Caco-2 (cell line): ENCODE measurements at regions not wholly inside any gene's neighbourhood (a gene's known extent, or its start where the extent isn't known, plus 50 kb on each side); places are given as distances from the start of the nearest gene placed in this dataset.

Experiments
- BruUV-seq: library from RNA; stranded (reverse); fragments of 400-500 nt; replicated peaks from 2 replicates; lab custom pipeline; 2021; lab: Mats Ljungman, UMichigan
- CTCF ChIA-PET: fragments of 300-600 bp; sonication (Branson Sonifier 250); formaldehyde crosslinking; loops from one replicate; lab custom pipeline; 2022; ENCODE audit warnings: antibody characterized with exemption; lab: Charles Lee
- POLR2A ChIA-PET: fragments of 300-600 bp; sonication (Branson Sonifier 250); formaldehyde crosslinking; loops from one replicate; lab custom pipeline; 2022; ENCODE audit warnings: antibody characterized with exemption; lab: Charles Lee
- DNase-seq, 2 experiments: peaks; one replicate each; pipeline versions ENCODE4 v3.0.0 to v3.0.0-alpha.2; 2020 to 2022
- H3K27me3 ChIP-seq: replicated peaks from 2 replicates; pipeline ENCODE4 v1.6.0; 2011; ENCODE audit warnings: low read length; ENCODE audit not compliant: control insufficient read depth, insufficient read depth
- H3K36me3 ChIP-seq: 2 replicates; pipeline ENCODE4 v1.5.1; 2011; ENCODE audit warnings: low read length; ENCODE audit not compliant: control insufficient read depth, insufficient read depth
- H3K4me1 ChIP-seq: fragments of 250-450 bp; sonication (Bioruptor Pico); 2 replicates; pipeline ENCODE4 v1.5.1; 2020; ENCODE audit warnings: mild to moderate bottlenecking
- H3K4me3 ChIP-seq: 2 replicates; pipeline ENCODE4 v1.5.1; 2011; ENCODE audit warnings: low read depth, mild to moderate bottlenecking, control low read depth, low read length
- H3K9me3 ChIP-seq: fragments of 250-450 bp; sonication (Bioruptor Pico); 2 replicates; pipeline ENCODE4 v1.5.1; 2020; ENCODE audit warnings: mild to moderate bottlenecking, moderate library complexity
- H3K27ac Mint-ChIP-seq: one replicate; pipeline ENCODE4 v1.8.0; 2022; ENCODE audit warnings: mixed read lengths; ENCODE audit not compliant: unreplicated experiment
- H3K27me3 Mint-ChIP-seq: one replicate; pipeline ENCODE4 v1.8.0; 2022; ENCODE audit warnings: mixed read lengths; ENCODE audit not compliant: insufficient read depth, unreplicated experiment
- H3K36me3 Mint-ChIP-seq: one replicate; pipeline ENCODE4 v1.8.0; 2022; ENCODE audit warnings: mild to moderate bottlenecking, mixed read lengths; ENCODE audit not compliant: insufficient read depth, unreplicated experiment
- H3K4me1 Mint-ChIP-seq: one replicate; pipeline ENCODE4 v1.8.0; 2022; ENCODE audit warnings: low read depth, mixed read lengths; ENCODE audit not compliant: unreplicated experiment
- H3K4me3 Mint-ChIP-seq: one replicate; pipeline ENCODE4 v1.8.0; 2022; ENCODE audit warnings: mild to moderate bottlenecking, moderate library complexity, mixed read lengths; ENCODE audit not compliant: unreplicated experiment
- H3K9me3 Mint-ChIP-seq: one replicate; pipeline ENCODE4 v1.8.0; 2022; ENCODE audit warnings: mixed read lengths; ENCODE audit not compliant: unreplicated experiment
- CTCF ChIP-seq, 2 experiments: fragments of 200-600 bp in 1 of 2; IDR thresholded peaks; 1 replicate in 1 of 2; 2 replicates in 1 of 2; pipeline versions ENCODE4 v1.5.1 to v1.8.0; 2011 to 2022; ENCODE audit warnings: antibody characterized with exemption in 1 of 2, control low read depth in 1 of 2, inconsistent platforms in 1 of 2, low read depth in 1 of 2, low read length in 1 of 2, mild to moderate bottlenecking in 1 of 2, moderate library complexity in 1 of 2; ENCODE audit not compliant: insufficient read depth in 1 of 2, severe bottlenecking in 1 of 2, unreplicated experiment in 1 of 2
- intact Hi-C: fragments of 100-400 bp; cut with micrococcal nuclease; formaldehyde crosslinking; loops from one replicate; pipeline ENCODE4 v1.10.0; 2022; ENCODE audit not compliant: unreplicated experiment

- no peak for TF ChIP-seq CTCF (IDR thresholded peaks at IDR 0.05; ENCODE audit: insufficient read depth in 1 of 2, low read depth in 1 of 2, low read length in 1 of 2, severe bottlenecking in 1 of 2, unreplicated experiment in 1 of 2)
- ChIA-PET CTCF (no interaction called here), POLR2A (no interaction called here)
- BruUV-seq = no TSS peak
- Mint-ChIP-seq H3K36me3 (no peaks in the 10 kb centered on the region), H3K9me3 (no peaks in the 10 kb centered on the region), H3K4me1 (peaks cover 8% of the 10 kb centered on the region), H3K27ac (no peak overlapping the region), H3K4me3 (no peak overlapping the region), H3K27me3 (no peaks in the 10 kb centered on the region)
- Histone ChIP-seq H3K4me1 (0 out of 2 replicates have a peak, but pooled peaks cover 3% of the 10 kb centered on the region), H3K4me3 (no peak overlapping the region), H3K27me3 (no peaks in the 10 kb centered on the region), H3K36me3 (no peaks in the 10 kb centered on the region), H3K9me3 (no peaks in the 10 kb centered on the region)
- intact Hi-C loops = no loop called here
- DNase-seq = no peak
Measured at GRCh38 chr2:47257946-47258348, 81.6 kb upstream of the CALM2 start.

- Histone ChIP-seq H3K9me3 (no peaks in the 10 kb centered on the region), H3K27me3 (no peaks in the 10 kb centered on the region), H3K36me3 (no peaks in the 10 kb centered on the region), H3K4me3 (no peak overlapping the region), H3K4me1 (0 out of 2 replicates have a peak, but pooled peaks cover 3% of the 10 kb centered on the region)
- H3K27ac Mint-ChIP-seq = no peak overlapping the region
- no peaks in the 10 kb centered on the region for H3K36me3 Mint-ChIP-seq
- BruUV-seq = no TSS peak
- no peak overlapping the region for H3K4me3 Mint-ChIP-seq
- intact Hi-C loops = no loop called here
- H3K9me3 Mint-ChIP-seq = no peaks in the 10 kb centered on the region
- TF ChIP-seq CTCF (IDR thresholded peaks at IDR 0.05; ENCODE audit: insufficient read depth in 1 of 2, low read depth in 1 of 2, low read length in 1 of 2, severe bottlenecking in 1 of 2, unreplicated experiment in 1 of 2) = no peak
- no peaks in the 10 kb centered on the region for H3K27me3 Mint-ChIP-seq
- no peak for DNase-seq
- CTCF ChIA-PET = no interaction called here
- peaks cover 8% of the 10 kb centered on the region for H3K4me1 Mint-ChIP-seq
- POLR2A ChIA-PET = no interaction called here
Measured at GRCh38 chr2:47256416-47257087, 80.2 kb upstream of the CALM2 start.

- CTCF ChIA-PET = no interaction called here
- no peaks in the 10 kb centered on the region for H3K27me3 ChIP-seq
- no peak overlapping the region for H3K4me3 Mint-ChIP-seq
- no peaks in the 10 kb centered on the region for H3K9me3 ChIP-seq
- H3K4me1 Mint-ChIP-seq = peaks cover 8% of the 10 kb centered on the region
- no peak for DNase-seq
- no peak overlapping the region for H3K27ac Mint-ChIP-seq
- H3K36me3 ChIP-seq = no peaks in the 10 kb centered on the region
- POLR2A ChIA-PET = no interaction called here
- no TSS peak for BruUV-seq
- H3K9me3 Mint-ChIP-seq = no peaks in the 10 kb centered on the region
- H3K4me1 ChIP-seq = 0 out of 2 replicates have a peak, but pooled peaks cover 3% of the 10 kb centered on the region
- H3K36me3 Mint-ChIP-seq = no peaks in the 10 kb centered on the region
- H3K27me3 Mint-ChIP-seq = no peaks in the 10 kb centered on the region
- intact Hi-C loops = no loop called here
- H3K4me3 ChIP-seq = no peak overlapping the region
- no peak for TF ChIP-seq CTCF (IDR thresholded peaks at IDR 0.05; ENCODE audit: insufficient read depth in 1 of 2, low read depth in 1 of 2, low read length in 1 of 2, severe bottlenecking in 1 of 2, unreplicated experiment in 1 of 2)
Measured at GRCh38 chr2:47255794-47256193, 79.5 kb upstream of the CALM2 start.
